SU-DHL-6 (cell line): ENCODE measurements at regions not wholly inside any gene's neighbourhood (a gene's known extent, or its start where the extent isn't known, plus 50 kb on each side); places are given as distances from the start of the nearest gene placed in this dataset.

Source experiments
- CTCF ChIP-seq: fragments of 200-600 bp; sonication (generic); IDR thresholded peaks from one replicate; pipeline ENCODE4 v1.5.1; 2017; ENCODE audit warnings: antibody characterized with exemption, mild to moderate bottlenecking, low read length, moderate library complexity; ENCODE audit not compliant: insufficient read depth, poor library complexity, severe bottlenecking
- EZH2phosphoT487 ChIP-seq: fragments of 200-600 bp; sonication (generic), shearing (Covaris generic); conservative IDR thresholded peaks from 2 replicates; pipeline ENCODE4 v1.6.1; 2018; ENCODE audit warnings: mild to moderate bottlenecking, antibody characterized with exemption, low read length, moderate library complexity, mixed read lengths

GRCh38 chr7:153638821-153639435, 413.3 kb upstream of the DPP6 start:
- TF ChIP-seq CTCF (no peak), EZH2phosphoT487 (no peak)
